ENCODE measurements at regions not wholly inside any gene's neighbourhood (a gene's known extent, or its start where the extent isn't known, plus 50 kb on each side); places are given as distances from the start of the nearest gene placed in this dataset.

- no peak for TF ChIP-seq ZNF274 (IDR thresholded peaks at IDR 0.05; ENCODE audit: low read depth, low read length)
- no peak overlapping the region for H3K4me3 ChIP-seq (ENCODE audit: low read length)
Observed at GRCh38 chr2:66327066-66327740, 107.7 kb upstream of the MEIS1 start.

DNA sequence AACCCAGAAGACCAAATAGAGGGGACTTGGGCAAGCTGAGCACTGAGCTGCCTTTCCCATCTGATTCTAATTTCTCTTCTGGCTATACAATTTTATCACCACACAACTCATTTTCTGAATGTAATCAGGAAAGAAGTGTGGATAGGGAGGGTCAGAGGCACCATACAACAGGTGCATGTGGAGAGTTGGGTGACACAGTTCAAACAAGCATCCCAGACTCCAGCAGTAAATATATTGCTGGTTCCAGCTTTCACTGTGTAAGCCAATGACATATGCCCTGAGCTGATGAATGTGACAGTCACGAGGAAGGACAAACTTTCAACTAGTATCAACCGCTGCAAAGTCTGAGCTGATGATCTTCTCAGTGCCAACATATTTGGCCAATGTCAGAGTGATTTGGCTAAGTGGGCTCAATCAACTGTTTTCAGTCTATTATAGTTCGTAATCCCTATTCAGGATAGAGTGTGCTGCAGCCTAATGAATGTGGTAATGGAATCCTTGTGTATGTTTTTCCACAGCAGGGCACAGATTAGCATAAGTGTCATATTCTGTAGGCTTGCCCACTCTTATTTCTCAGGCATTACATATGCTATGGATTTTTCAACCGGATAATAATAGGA is 109.9 kb upstream of the MEIS1 start:
- TF ChIP-seq ZNF274 (IDR thresholded peaks at IDR 0.05; ENCODE audit: low read depth, low read length), result no peak
- no peak overlapping the region for H3K4me3 ChIP-seq (ENCODE audit: low read length)

GRCh38 chr2:66324356-66324755 is 110.6 kb upstream of the MEIS1 start:
- H3K4me3 ChIP-seq (ENCODE audit: low read length), result no peak overlapping the region
- no peak for TF ChIP-seq ZNF274 (IDR thresholded peaks at IDR 0.05; ENCODE audit: low read depth, low read length)

GRCh38 chr2:66323406-66323805 is 111.5 kb upstream of the MEIS1 start:
- TF ChIP-seq ZNF274 (IDR thresholded peaks at IDR 0.05; ENCODE audit: low read depth, low read length), result no peak
- no peak overlapping the region for H3K4me3 ChIP-seq (ENCODE audit: low read length)

DNA sequence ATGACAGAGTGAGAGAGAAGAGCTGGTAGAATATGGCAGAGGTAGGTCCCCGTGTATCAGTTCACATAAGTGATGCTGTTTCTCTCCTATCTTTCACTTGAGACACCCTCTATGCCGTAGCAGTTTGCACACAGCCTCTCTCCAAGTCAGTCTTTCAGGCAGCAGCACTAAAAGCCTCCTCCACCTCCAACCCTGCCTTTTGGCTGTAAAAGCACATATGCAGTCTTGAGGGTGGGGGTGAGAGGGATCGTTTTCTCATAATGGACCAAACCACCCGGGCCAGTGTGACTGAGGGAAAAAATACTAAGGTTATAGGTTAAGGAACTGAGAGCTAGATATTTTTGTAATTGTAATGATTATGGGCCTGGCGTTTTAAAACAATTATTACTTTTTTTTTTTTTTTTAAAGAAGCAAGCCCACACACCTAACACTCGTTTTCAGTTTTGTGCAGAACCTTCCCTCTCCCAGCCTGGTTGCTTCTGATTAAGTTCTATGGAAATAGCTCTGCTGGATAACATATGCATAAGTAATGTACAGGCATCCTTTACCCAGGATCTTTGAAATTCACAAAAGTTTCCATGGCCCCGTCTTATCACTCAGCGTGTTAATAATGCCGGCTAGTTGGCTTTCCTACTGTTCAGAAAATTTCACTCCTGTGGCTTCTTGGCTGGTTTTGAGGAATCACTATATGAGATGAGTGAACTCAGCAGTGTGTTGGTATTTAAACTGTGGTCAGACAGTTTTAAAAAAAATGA is 112.2 kb upstream of the MEIS1 start:
- TF ChIP-seq ZNF274 (IDR thresholded peaks at IDR 0.05; ENCODE audit: low read depth, low read length), result no peak
- no peak overlapping the region for H3K4me3 ChIP-seq (ENCODE audit: low read length)

GRCh38 chr2:66318009-66318561 is 116.8 kb upstream of the MEIS1 start:
- H3K4me3 ChIP-seq (ENCODE audit: low read length), result no peak overlapping the region
- TF ChIP-seq ZNF274 (IDR thresholded peaks at IDR 0.05; ENCODE audit: low read depth, low read length), result no peak

DNA sequence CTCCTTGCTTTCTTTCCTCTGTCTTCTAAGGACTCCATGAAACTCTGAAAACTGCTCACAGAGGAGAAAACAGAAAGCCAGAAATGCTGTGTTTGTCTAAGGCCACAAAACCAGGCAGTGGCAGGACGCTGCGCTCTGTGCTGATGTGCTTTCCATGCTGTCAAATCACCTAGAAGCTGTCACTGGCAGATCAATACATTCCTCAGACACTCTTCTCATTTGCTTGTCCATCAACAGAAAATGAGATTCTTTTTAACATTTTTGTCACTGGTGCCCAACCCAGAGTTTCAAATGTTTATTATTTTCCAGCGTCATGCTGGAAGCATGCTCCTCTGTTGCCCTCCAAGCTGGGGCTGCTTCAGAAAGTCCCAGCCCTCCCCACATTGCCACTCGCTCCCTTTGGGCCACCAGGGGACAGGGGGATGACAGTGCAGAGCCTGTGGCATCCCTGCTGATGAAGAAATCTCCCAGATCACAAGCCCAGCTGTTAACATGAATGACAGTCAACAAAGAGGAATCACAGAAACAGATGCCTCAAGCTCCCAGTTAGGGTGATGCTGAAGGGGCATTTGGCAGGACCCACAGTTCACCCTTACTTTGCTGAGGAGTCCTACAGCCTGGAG is 117.5 kb upstream of the MEIS1 start:
- no peak for TF ChIP-seq ZNF274 (IDR thresholded peaks at IDR 0.05; ENCODE audit: low read depth, low read length)
- no peak overlapping the region for H3K4me3 ChIP-seq (ENCODE audit: low read length)

- TF ChIP-seq ZNF274 (IDR thresholded peaks at IDR 0.05; ENCODE audit: low read depth, low read length), result no peak
- H3K4me3 ChIP-seq (ENCODE audit: low read length), result no peak overlapping the region
Observed at GRCh38 chr2:66306483-66306882, 128.4 kb upstream of the MEIS1 start.

GRCh38 chr2:66305718-66306117 is 129.2 kb upstream of the MEIS1 start:
- no peak overlapping the region for H3K4me3 ChIP-seq (ENCODE audit: low read length)
- no peak for TF ChIP-seq ZNF274 (IDR thresholded peaks at IDR 0.05; ENCODE audit: low read depth, low read length)

DNA sequence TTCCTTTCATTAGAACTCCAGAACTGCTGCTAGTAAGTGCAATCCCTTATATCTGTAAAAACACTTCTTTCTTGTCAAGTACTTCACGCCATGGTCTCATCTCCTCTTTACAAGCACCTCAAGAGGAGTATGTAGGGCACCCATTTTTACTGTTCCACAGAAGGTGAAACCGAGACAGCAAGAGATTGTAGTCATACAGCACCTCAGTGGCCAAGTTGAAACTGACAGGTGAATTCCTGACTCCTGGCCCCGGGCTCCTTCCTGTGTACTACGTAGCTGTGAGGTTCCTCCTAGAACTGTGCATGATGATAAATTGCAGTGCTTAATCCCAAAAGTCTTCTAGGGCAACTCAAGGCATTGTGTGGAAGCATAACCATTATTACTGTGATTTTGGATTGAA is 131.5 kb upstream of the MEIS1 start:
- no peak for TF ChIP-seq ZNF274 (IDR thresholded peaks at IDR 0.05; ENCODE audit: low read depth, low read length)
- no peak overlapping the region for H3K4me3 ChIP-seq (ENCODE audit: low read length)

- TF ChIP-seq ZNF274 (IDR thresholded peaks at IDR 0.05; ENCODE audit: low read depth, low read length), result no peak
Observed at GRCh38 chr2:66301767-66302140, 133.2 kb upstream of the MEIS1 start.

DNA sequence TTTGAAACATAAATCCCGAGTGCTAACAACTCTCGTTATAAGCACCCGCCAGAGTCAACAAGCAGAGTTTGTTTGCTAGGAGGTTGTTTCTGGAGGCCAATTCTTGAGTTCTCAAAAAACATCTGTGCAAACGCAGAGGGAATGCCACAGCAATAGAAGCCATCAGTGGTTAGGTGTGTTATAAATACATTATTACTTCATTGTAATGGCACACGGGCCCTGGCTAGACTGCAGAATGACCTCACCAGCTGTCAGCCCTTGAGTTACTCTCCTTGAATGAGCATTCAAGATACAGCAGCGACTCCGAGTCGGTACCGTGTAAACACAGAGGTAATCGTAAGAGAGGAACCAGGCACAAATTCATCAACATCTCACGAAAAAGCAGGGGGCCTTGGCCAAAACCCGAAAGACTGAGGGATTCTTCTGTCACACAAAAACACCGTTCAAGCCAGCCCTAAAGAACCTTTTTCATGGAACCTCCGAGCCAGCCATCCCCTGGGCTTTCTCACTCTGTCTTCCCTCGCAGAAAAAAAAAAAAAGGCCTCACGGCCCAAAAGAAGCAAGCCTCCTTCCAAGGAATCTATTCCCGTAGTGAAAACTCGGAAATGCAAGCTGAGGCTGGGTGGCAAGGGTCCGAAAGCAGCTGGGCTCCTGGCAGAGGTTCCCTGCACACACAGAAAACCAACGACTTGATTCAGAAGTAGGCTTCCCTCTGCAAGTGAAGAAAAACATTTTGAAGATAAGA is 133.7 kb upstream of the MEIS1 start:
- TF ChIP-seq ZNF274 (IDR thresholded peaks at IDR 0.05; ENCODE audit: low read depth, low read length), result no peak
- H3K4me3 ChIP-seq (ENCODE audit: low read length), result no peak overlapping the region

More at GRCh38 chr2:66301767-66302140, 133.2 kb upstream of the MEIS1 start:
- no peak overlapping the region for H3K4me3 ChIP-seq (ENCODE audit: low read length)

- no peak overlapping the region for H3K4me3 ChIP-seq (ENCODE audit: low read length)
- no peak for TF ChIP-seq ZNF274 (IDR thresholded peaks at IDR 0.05; ENCODE audit: low read depth, low read length)
Observed at GRCh38 chr2:66283787-66284186, 151.1 kb upstream of the MEIS1 start.

GRCh38 chr2:66281980-66282379 is 152.9 kb upstream of the MEIS1 start:
- TF ChIP-seq ZNF274 (IDR thresholded peaks at IDR 0.05; ENCODE audit: low read depth, low read length), result no peak
- H3K4me3 ChIP-seq (ENCODE audit: low read length), result no peak overlapping the region
